Breast epithelium (tissue), 4 donors: ENCODE measurements at regions not wholly inside any gene's neighbourhood (a gene's known extent, or its start where the extent isn't known, plus 50 kb on each side); places are given as distances from the start of the nearest gene placed in this dataset.

ENCODE experiments used
- DNase-seq, 2 donors: peaks; one replicate each; pipeline ENCODE4 v3.0.0-alpha.2; 2019; ENCODE audit warnings: low spot score in 2 of 2
- H3K27ac ChIP-seq, 2 donors: fragments of 200-600 bp; sonication (generic) in 1 of 2; one replicate each; pipeline ENCODE4 v1.5.1; 2016 to 2019; ENCODE audit warnings: mild to moderate bottlenecking in 1 of 2
- H3K27me3 ChIP-seq, 2 donors: fragments of 200-600 bp; sonication (generic) in 1 of 2; one replicate each; pipeline versions ENCODE4 v1.5.1 to v1.6.0; 2017 to 2019; ENCODE audit warnings: control low read depth in 1 of 2, mild to moderate bottlenecking in 1 of 2
- H3K36me3 ChIP-seq: fragments of 200-600 bp; one replicate; pipeline ENCODE4 v1.5.1; 2019
- H3K4me1 ChIP-seq, 2 donors: fragments of 200-600 bp; sonication (generic); one replicate each; pipeline ENCODE4 v1.5.1; 2016 to 2019; ENCODE audit warnings: control low read depth in 1 of 2
- H3K4me3 ChIP-seq, 3 donors: fragments of 200-600 bp; sonication (generic); 1 replicate in 2 of 3; 2 replicates in 1 of 3; pipeline ENCODE4 v1.5.1; 2016 to 2019; ENCODE audit warnings: mild to moderate bottlenecking in 3 of 3, moderate library complexity in 2 of 3
- H3K9me3 ChIP-seq, 2 donors: fragments of 200-600 bp; sonication (generic) in 1 of 2; one replicate each; pipeline ENCODE4 v1.5.1; 2016 to 2019; ENCODE audit warnings: control low read depth in 1 of 2
- CTCF ChIP-seq, 3 donors: fragments of 450-650 bp; IDR thresholded peaks; one replicate each; pipeline ENCODE4 v1.5.1; 2016 to 2017; ENCODE audit warnings: antibody characterized with exemption in 3 of 3, mild to moderate bottlenecking in 3 of 3, moderate library complexity in 3 of 3
- POLR2A ChIP-seq: fragments of 450-650 bp; IDR thresholded peaks from one replicate; pipeline ENCODE4 v1.6.1; 2016; ENCODE audit warnings: antibody characterized with exemption, mild to moderate bottlenecking, moderate library complexity
- POLR2AphosphoS5 ChIP-seq, 3 donors: sonication (generic); formaldehyde crosslinking; IDR thresholded peaks; one replicate each; pipeline ENCODE4 v1.6.1; 2017; ENCODE audit warnings: antibody characterized with exemption in 3 of 3
- intact Hi-C: fragments of 100-400 bp; cut with DNase I; formaldehyde crosslinking; loops from one replicate; pipeline ENCODE4 v1.15.1; 2023; ENCODE audit warnings: low total_unique reads

- Histone ChIP-seq H3K4me1 (no peaks in the 10 kb centered on the region), H3K9me3 (no peaks in the 10 kb centered on the region), H3K36me3 (no peaks in the 10 kb centered on the region), H3K27ac (no peak overlapping the region), H3K4me3 (no peak overlapping the region), H3K27me3 (peaks cover 0 to 21% of the 10 kb centered on the region in 2 donors)
- intact Hi-C loops, result no loop called here
- TF ChIP-seq POLR2A (no peak), POLR2AphosphoS5 (IDR thresholded peaks at IDR 0.05) (no peak), CTCF (IDR thresholded peaks at IDR 0.05) (no peak)
- no peak for DNase-seq
These were observed 60.4 kb upstream of the IFNAR2 start for GRCh38 chr21:33169359-33169758.

- no peak for DNase-seq
- Histone ChIP-seq H3K36me3 (no peaks in the 10 kb centered on the region), H3K4me1 (no peaks in the 10 kb centered on the region), H3K9me3 (no peaks in the 10 kb centered on the region), H3K27ac (no peak overlapping the region), H3K4me3 (no peak overlapping the region), H3K27me3 (peaks cover 0 to 28% of the 10 kb centered on the region in 2 donors)
- intact Hi-C loops, result no loop called here
- no peak for TF ChIP-seq POLR2AphosphoS5 (IDR thresholded peaks at IDR 0.05)
- no peak for TF ChIP-seq CTCF (IDR thresholded peaks at IDR 0.05)
- TF ChIP-seq POLR2A, result no peak
These were observed 58.0 kb upstream of the IFNAR2 start for GRCh38 chr21:33171616-33172169.

- Histone ChIP-seq H3K36me3 (no peaks in the 10 kb centered on the region), H3K27ac (no peak overlapping the region), H3K9me3 (no peaks in the 10 kb centered on the region), H3K4me1 (no peaks in the 10 kb centered on the region), H3K27me3 (peaks cover 0 to 18% of the 10 kb centered on the region in 2 donors), H3K4me3 (no peak overlapping the region)
- intact Hi-C loops, result no loop called here
- DNase-seq, result no peak
- TF ChIP-seq CTCF (IDR thresholded peaks at IDR 0.05), result no peak
- TF ChIP-seq POLR2A, result no peak
- TF ChIP-seq POLR2AphosphoS5 (IDR thresholded peaks at IDR 0.05), result no peak
These were observed 55.0 kb upstream of the IFNAR2 start for GRCh38 chr21:33174756-33175155.
